ENCODE measurements at regions not wholly inside any gene's neighbourhood (a gene's known extent, or its start where the extent isn't known, plus 50 kb on each side); places are given as distances from the start of the nearest gene placed in this dataset.

- H3K36me3 ChIP-seq (ENCODE audit: control insufficient read depth, low read length) = no peaks in the 10 kb centered on the region
- no peaks in the 10 kb centered on the region for H3K4me1 ChIP-seq (ENCODE audit: control insufficient read depth, low read length)
- no peak overlapping the region for H3K4me2 ChIP-seq (ENCODE audit: low read length)
- no peak overlapping the region for H3K27ac ChIP-seq (ENCODE audit: low read depth, low read length)
- H3K27me3 ChIP-seq (ENCODE audit: control insufficient read depth, low read length) = no peaks in the 10 kb centered on the region
- H4K20me1 ChIP-seq (ENCODE audit: control insufficient read depth, insufficient read depth, low read depth, low read length) = no peaks in the 10 kb centered on the region
- no peaks in the 10 kb centered on the region for H3K9me3 ChIP-seq (ENCODE audit: control insufficient read depth, insufficient read depth, low read length)
- no peaks in the 10 kb centered on the region for H3K9me2 ChIP-seq (replicated peaks; ENCODE audit: control insufficient read depth, low read length)
- H3K4me3 ChIP-seq (ENCODE audit: low read length) = no peak overlapping the region
- H3F3A ChIP-seq (ENCODE audit: control insufficient read depth, insufficient read depth) = no peaks in the 10 kb centered on the region
- TF ChIP-seq CTCF (IDR thresholded peaks at IDR 0.05; ENCODE audit: low read depth, low read length, poor library complexity, severe bottlenecking) (no peak), EZH2phosphoT487 (IDR thresholded peaks at IDR 0.05; ENCODE audit: borderline replicate concordance, low read length) (no peak)
- no peaks in the 10 kb centered on the region for H3K79me2 ChIP-seq (ENCODE audit: control insufficient read depth, low read length)
These were observed 74.5 kb upstream of the PITX1 start for GRCh38 chr5:135108569-135108968.

- H3K4me1 ChIP-seq (ENCODE audit: control insufficient read depth, low read length) = no peaks in the 10 kb centered on the region
- H3K4me3 ChIP-seq (ENCODE audit: low read length) = no peak overlapping the region
- H3K9me3 ChIP-seq (ENCODE audit: control insufficient read depth, insufficient read depth, low read length) = no peaks in the 10 kb centered on the region
- no peak overlapping the region for H3K27ac ChIP-seq (ENCODE audit: low read depth, low read length)
- no peaks in the 10 kb centered on the region for H3K79me2 ChIP-seq (ENCODE audit: control insufficient read depth, low read length)
- H3K36me3 ChIP-seq (ENCODE audit: control insufficient read depth, low read length) = no peaks in the 10 kb centered on the region
- no peaks in the 10 kb centered on the region for H3K9me2 ChIP-seq (replicated peaks; ENCODE audit: control insufficient read depth, low read length)
- H3F3A ChIP-seq (ENCODE audit: control insufficient read depth, insufficient read depth) = no peaks in the 10 kb centered on the region
- H3K27me3 ChIP-seq (ENCODE audit: control insufficient read depth, low read length) = no peaks in the 10 kb centered on the region
- no peak overlapping the region for H3K4me2 ChIP-seq (ENCODE audit: low read length)
- TF ChIP-seq EZH2phosphoT487 (IDR thresholded peaks at IDR 0.05; ENCODE audit: borderline replicate concordance, low read length) (no peak), CTCF (IDR thresholded peaks at IDR 0.05; ENCODE audit: low read depth, low read length, poor library complexity, severe bottlenecking) (no peak)
- H4K20me1 ChIP-seq (ENCODE audit: control insufficient read depth, insufficient read depth, low read depth, low read length) = no peaks in the 10 kb centered on the region
These were observed 74.0 kb upstream of the PITX1 start for GRCh38 chr5:135107986-135108385.

GRCh38 chr5:135106610-135107471 lies 72.8 kb upstream of the PITX1 start:
- Histone ChIP-seq H3K9me2 (replicated peaks; ENCODE audit: control insufficient read depth, low read length) (no peaks in the 10 kb centered on the region), H4K20me1 (ENCODE audit: control insufficient read depth, insufficient read depth, low read depth, low read length) (no peaks in the 10 kb centered on the region), H3K79me2 (ENCODE audit: control insufficient read depth, low read length) (no peaks in the 10 kb centered on the region), H3K27ac (ENCODE audit: low read depth, low read length) (no peak overlapping the region), H3K4me2 (ENCODE audit: low read length) (no peak overlapping the region), H3K27me3 (ENCODE audit: control insufficient read depth, low read length) (no peaks in the 10 kb centered on the region), H3F3A (ENCODE audit: control insufficient read depth, insufficient read depth) (no peaks in the 10 kb centered on the region), H3K36me3 (ENCODE audit: control insufficient read depth, low read length) (no peaks in the 10 kb centered on the region), H3K9me3 (ENCODE audit: control insufficient read depth, insufficient read depth, low read length) (no peaks in the 10 kb centered on the region), H3K4me3 (ENCODE audit: low read length) (no peak overlapping the region), H3K4me1 (ENCODE audit: control insufficient read depth, low read length) (no peaks in the 10 kb centered on the region)
- TF ChIP-seq CTCF (IDR thresholded peaks at IDR 0.05; ENCODE audit: low read depth, low read length, poor library complexity, severe bottlenecking) (no peak), EZH2phosphoT487 (IDR thresholded peaks at IDR 0.05; ENCODE audit: borderline replicate concordance, low read length) (no peak)
